Hepatocyte (in vitro differentiated cells): ENCODE measurements at regions not wholly inside any gene's neighbourhood (a gene's known extent, or its start where the extent isn't known, plus 50 kb on each side); places are given as distances from the start of the nearest gene placed in this dataset.

Experiments
- EZH2 ChIP-seq: fragments of 200-600 bp; sonication (generic); IDR thresholded peaks from 2 replicates; pipeline ENCODE4 v1.6.1; 2016; ENCODE audit warnings: antibody characterized with exemption, mild to moderate bottlenecking, borderline replicate concordance
- TF ChIP-seq, protein P1 (sequence below): fragments of 200-600 bp; sonication (generic); IDR thresholded peaks from 2 replicates; pipeline ENCODE4 v1.5.1; 2016; ENCODE audit warnings: antibody characterized with exemption, mild to moderate bottlenecking; ENCODE audit not compliant: poor library complexity

DNA sequence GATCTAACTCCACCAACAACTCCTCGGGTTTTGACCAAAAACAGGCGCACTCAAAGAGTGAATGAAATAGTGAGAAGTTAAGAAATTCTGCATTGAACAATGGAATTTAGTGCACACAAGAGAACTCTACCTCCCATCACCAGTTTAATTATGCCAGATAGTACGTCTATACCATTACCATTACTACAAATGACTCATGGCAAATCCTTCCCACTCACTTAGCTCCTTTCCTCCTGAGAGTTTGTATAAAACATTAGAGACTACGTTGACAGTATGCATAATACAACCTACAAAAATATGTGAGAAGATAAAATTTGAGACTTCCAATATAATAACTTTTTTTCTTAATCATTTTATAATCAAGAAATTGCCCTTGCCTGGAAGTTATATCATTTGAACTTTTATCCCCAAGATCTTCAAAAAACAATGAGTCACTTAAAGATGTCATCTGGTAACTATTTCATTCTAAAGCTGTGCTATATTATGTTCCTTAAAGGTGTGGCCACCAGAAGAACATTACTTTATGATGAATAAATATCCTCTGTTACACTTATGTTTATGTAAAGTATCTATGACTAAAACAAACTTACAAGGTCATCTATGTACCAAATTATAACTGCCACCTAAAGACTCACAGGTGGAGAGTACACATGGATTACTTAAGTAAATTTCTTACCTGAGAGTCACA is 297.9 kb upstream of the PTGER4 start:
- TF ChIP-seq, protein P1, sequence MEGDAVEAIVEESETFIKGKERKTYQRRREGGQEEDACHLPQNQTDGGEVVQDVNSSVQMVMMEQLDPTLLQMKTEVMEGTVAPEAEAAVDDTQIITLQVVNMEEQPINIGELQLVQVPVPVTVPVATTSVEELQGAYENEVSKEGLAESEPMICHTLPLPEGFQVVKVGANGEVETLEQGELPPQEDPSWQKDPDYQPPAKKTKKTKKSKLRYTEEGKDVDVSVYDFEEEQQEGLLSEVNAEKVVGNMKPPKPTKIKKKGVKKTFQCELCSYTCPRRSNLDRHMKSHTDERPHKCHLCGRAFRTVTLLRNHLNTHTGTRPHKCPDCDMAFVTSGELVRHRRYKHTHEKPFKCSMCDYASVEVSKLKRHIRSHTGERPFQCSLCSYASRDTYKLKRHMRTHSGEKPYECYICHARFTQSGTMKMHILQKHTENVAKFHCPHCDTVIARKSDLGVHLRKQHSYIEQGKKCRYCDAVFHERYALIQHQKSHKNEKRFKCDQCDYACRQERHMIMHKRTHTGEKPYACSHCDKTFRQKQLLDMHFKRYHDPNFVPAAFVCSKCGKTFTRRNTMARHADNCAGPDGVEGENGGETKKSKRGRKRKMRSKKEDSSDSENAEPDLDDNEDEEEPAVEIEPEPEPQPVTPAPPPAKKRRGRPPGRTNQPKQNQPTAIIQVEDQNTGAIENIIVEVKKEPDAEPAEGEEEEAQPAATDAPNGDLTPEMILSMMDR: no peak
- no peak for TF ChIP-seq EZH2
